ENCODE measurements at regions not wholly inside any gene's neighbourhood (a gene's known extent, or its start where the extent isn't known, plus 50 kb on each side); places are given as distances from the start of the nearest gene placed in this dataset.
"Not testable (repeated sequence)": the region's sequence is repeated elsewhere in the genome, so short reads cannot be mapped to it uniquely, and the experiment has no call there.

DNA sequence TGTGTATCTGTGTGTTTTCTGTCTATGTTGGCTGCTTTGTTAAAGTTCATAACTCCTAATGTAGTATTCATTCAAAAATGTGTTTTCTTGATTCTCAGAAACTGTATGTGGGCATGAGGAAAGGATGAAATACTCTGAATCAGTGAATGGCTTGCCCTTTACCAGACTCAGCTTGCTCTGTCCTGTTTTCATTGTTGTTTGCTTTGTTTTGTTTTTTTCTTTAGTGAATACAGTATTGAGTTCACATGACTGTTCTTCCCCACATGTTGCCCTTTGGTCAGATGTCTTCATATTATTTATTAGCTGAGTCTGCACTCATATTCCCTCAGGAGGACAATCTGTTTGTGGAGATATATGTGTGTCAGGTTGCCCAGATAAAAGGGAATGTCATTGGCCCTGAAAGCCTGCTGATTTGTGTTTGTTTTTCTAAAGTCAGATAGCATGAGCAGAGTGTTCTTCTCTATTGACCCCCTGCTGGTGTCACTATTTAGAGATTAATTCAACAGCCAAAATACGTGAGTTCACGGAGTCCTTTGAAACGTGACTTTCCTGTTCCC lies 1184.4 kb downstream of the RPA4 start:
- no peak for DNase-seq

DNA sequence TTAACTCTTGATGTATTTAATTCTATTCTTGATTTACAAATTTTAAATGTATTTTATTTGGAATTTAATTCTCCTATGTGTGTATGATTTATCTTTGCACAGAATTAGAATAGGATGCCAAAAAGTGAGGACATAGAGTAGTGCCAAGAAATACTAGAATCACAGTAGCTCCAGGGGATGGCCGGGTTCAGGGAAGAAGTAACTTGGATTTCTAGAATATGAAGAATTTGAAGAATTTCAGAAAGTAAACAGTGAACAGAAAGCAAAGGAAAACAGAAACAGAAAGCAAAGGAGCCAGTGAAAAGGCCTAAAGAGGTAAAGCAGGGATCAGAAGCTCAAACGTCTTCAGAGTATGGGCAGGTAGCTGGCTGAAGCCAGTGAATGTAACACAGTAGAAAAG lies 1187.6 kb downstream of the RPA4 start:
- DNase-seq, result no peak

DNA sequence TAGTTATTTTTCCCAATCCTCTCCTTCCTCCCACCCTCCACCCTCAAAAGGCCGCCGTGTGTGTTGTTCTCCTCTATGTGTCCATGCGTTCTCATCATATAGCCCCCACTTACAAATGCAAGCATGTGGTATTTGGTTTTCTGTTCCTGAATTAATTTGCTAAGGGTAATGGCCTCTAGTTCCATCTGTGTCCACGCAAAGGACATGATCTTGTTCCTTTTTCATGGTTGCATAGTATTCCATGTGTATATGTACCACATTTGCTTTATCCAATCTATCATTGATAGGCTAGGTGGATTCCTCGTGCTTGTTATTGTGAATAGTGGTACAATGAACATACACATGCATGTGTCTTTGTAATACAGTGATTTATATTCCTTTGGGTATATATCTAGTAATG lies 1193.7 kb downstream of the RPA4 start:
- DNase-seq, result no peak

DNA sequence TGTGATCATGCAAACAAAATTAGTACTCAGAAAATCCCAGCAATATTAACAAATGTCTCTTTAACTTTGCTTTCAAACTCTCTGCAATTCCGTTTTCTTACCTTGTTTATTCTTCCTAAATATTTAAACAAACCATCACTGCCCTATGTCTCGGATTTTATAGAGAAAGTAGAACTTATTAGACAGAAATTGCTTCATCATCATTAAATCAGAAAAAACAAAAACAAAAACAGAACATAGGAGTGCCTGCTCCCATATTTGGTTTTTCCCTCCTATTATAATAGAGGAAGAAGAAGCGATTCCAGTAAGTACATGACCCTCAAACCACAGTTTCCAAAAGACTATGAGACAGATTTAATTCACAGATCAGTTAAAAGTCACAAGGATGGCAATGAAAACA lies 1228.0 kb downstream of the RPA4 start:
- no peak for DNase-seq

DNA sequence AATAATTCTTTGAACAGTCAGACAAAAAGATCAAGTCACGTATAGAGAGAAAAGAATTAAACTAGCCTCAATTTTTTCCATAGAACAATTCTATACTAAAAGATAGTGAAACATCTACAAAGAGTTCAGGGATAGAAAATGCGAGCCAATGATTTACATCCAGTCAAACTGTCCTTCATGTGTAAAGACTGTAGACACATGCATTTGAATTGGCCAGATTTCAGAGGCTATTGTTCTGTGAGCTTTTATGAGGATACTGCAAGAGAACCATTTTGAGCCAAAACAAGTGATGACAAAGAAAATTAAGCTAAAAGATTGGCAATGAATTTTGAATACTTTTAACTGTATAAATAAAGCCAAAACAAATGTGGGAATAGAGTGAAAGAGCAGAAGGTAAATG lies 1230.3 kb downstream of the RPA4 start:
- no peak for DNase-seq

DNA sequence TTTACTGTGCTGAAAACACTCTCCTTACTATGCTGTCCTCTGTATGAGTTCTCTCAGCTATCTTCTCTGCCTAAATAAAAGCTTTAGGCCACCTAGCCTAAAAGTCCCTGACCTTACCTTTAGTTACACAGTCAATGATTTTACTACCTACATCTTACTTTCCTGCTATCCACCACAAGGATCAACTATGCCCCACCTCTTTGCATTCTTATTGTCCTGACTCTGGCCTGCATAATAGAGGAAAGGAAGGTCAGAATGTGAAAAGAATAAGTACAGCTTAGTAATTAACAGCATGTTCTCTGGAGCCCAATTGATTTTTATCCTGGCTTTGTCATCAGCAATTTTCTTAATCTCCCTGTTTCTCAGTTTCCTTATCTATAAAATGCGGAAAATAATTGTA lies 1257.8 kb downstream of the RPA4 start:
- no peak for DNase-seq

DNA sequence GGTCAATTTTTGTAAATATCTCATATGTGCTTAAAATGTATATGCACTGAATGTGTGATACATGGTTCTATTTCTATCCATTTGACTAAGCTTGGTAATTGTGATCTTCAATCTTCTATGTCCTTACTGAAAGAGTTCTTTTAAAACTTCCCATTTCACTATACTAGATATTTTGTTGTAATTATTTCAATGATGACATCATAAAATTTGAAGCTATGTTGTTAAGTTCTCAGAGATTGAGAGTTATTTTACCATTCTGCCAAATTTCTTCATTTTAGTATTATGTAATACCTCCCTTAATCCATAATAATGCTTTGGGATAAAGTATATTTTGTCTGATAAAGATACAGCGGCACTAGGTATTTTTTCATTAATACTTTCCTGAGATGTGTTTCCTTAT lies 1307.3 kb downstream of the RPA4 start:
- no peak for DNase-seq

DNA sequence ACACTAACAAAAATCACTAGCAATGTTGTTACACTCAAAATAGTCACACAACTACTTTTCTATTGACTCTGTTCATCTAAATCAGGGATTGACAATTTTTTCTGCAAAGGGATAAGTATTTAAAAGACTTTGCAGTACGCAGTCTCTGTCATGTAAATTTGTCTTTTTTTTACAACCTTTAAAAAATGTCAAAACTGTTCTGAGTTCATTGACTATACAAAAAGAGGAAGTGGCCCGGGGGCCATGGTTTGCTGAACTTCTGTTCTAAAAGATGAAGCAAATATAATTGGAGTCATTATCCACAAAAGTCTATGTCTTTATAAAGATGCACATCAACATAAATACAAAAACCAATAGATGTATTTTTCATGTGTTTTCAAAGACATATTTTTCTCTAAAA lies 1310.3 kb downstream of the RPA4 start:
- no peak for DNase-seq

DNA sequence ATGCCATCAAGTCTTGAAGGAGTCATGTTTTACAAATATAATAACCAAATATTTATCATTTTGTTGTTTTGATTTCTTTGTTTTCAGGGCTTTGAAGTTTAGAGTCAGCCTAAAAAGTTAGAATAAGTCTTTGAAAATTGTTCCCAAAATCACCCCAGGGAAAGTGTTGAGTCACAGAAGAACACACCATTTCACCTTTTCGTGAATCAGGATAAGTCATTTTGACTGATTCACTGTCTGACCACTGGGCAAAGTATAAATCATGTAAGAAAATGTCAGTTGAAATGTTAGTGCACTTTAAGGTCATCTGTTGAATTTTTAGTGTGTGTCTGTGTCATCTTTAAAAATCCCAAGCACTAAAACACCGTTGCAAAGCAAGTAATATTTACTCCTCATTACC lies 1320.1 kb downstream of the RPA4 start:
- DNase-seq, result no peak

DNA sequence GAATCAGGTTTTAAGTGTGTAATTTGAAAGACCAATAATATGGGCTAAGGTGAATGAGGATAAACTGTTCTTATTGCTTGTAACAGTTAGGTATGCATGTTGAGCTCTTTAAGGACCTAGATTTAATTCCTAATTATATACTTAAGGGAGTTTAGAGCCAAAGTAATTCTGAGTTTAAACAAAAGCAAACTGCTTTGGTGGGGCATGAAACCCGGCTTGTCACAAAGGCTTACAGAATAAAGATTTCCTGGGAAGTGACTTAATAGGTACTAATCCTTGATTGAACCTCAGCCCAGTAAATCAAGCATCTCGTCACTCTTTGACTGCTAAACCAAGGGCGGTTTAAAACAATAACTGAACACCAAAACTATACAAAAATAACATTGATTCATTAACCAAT lies 1324.2 kb downstream of the RPA4 start:
- DNase-seq, result no peak

DNA sequence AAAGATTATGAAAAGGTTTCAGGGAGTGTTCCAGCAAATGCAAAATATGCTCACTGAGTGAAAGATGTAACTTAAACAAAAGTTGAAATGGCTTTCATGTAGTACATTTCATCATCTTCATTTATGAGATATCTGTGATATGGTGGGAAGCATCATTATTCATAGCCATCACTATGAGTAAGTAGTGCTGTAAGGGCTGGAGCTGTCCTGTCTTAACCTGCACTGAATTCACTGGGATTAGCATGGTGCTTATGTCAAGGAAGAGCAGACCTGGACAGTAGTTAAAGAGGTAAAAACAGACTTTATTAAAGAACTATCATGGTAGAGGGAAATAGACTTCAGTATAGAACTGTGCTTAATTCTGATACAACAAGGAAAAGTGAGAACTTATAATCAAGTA lies 1347.3 kb downstream of the RPA4 start:
- DNase-seq, result no peak

DNA sequence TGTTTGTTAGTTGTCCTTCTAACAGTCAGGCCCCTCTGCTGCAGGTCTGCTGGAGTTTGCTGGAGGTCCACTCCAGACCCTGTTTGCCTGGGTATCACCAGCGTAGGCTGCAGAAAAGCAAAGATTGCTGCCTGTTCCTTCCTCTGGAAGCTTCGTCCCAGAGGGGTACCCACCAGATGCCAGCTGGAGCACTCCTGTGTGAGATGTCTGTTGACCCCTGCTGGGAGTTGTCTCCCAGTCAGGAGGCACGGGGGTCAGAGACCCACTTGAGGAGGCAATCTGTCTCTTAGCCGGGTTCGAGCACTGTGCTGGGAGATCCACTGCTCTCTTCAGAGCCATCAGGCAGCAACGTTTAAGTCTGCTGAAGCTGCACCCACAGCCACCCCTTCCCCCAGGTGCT lies 1356.4 kb downstream of the RPA4 start:
- DNase-seq, result not testable (repeated sequence)

DNA sequence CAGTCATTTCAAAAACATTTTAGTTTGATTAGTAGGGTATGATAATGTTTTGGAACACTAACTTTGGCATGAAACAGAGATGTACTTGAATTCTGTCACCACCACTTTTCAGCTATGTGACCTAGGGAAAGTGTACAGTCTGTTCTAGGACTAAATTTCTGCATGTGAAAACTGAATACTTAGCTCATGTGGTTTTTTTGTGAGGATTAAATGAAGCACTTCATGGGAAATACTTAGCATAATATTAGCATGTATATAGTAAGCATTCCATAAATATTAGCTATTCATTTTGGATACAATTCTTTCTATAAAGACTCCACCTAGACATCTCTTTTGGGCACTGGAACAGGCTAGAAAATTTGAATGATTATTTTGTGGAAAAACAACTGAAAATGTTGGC lies 1379.4 kb downstream of the RPA4 start:
- DNase-seq, result no peak

DNA sequence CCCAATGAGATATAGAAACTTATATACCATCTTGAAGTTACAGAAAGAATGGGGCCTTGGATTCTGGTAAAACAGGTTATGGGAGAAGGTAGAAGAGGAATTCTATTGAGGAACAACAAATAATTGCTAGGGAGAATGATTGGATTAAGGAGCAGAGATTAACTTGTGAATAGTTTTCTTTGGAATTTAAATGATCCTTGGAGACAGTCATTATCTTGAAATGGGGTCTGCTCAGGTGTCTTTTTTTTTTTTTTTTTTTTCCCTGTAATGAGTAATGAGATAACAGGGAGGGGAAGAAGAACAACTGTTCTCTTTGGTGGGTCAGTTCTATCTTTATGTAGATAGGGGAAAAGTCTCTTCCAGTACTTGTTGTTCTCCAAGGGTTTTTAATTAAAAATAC lies 1406.0 kb downstream of the RPA4 start:
- no peak for DNase-seq

DNA sequence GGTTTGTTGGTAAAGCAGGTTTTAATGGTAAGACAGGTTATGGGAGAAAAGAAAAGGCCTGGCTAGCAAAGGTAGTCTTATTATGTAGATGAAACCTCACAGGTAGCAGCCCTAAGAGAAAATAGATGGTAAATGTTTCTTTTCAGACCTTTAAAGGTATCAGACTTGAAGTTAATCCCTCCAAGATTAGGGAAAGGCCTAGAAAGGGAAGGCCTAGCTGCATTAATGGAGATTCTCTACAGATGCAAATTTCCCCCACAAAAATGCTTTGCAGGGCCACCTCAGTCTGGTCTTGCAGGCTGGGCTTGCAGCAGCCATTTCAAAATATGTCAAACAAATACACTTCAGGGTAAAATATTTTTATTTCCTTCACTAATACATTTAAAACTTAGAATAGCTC lies 1410.6 kb downstream of the RPA4 start:
- DNase-seq, result no peak

DNA sequence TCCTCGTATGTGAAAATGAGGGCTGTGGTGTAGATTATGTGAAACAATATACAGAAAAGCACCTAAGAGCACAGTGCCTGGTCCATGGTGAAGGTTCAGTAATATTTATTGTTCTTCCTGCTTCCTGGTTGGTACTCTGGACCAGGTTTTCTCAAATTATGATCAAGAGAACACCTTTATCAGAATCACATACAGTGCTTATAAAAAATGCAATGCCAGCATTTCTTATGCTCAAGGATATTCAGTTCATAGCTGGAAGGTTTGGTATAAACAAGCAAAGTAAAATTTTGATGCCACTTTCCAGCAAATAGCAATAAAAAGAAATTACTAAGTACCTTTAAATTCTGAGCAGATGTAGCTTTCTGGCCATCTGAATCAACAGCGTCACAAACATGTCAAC lies 1412.4 kb downstream of the RPA4 start:
- no peak for DNase-seq

DNA sequence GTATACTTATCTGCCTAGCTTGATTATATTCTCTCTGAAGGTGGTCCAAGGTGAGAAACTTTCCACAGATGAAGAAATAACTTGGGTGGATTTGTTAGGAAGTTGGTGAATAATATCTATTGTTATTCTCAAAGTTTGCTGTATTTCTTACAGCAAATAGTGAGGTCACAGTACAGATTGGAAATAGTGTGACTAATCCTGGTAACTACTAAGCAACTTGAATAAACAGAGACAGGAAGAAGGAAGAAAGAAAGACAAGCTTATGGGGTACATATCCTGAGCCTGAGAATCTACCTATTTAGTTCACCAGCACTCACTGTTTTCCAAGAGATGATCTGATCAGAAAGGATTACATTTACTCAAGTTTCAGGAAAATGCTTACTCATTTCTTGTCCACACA lies 1416.1 kb downstream of the RPA4 start:
- DNase-seq, result no peak

DNA sequence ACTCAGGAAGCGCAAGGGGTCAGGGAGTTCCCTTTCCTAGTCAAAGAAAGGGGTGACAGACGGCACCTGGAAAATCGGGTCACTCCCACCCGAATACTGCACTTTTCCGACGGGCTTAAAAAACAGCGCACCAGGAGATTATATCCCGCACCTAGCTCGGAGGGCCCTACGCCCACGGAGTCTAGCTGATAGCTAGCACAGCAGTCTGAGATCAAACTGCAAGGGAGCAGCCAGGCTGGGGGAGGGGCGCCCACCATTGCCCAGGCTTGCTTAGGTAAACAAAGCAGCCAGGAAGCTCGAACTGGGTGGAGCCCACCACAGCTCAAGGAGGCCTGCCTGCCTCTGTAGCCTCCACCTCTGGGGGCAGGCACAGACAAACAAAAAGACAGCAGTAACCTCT lies 1416.8 kb downstream of the RPA4 start:
- DNase-seq, result not testable (repeated sequence)

DNA sequence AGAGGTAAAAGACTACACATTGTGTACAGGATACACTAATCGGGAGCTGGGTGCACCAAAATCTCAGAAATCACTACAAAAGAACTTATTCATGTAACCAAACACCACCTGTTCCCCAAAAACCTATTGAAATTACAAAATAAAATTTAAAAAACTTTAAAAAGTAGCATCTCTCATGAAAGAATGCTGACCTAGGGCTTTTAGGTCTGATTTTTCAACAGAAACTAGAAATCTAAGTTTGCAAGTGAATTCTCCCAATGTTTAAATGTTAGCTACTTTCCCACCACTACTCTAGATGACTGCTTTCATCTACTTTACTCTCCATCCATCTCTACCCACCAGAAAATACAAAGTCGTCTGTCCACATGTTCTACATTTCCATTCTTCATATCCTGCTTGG lies 1447.7 kb downstream of the RPA4 start:
- no peak for DNase-seq

DNA sequence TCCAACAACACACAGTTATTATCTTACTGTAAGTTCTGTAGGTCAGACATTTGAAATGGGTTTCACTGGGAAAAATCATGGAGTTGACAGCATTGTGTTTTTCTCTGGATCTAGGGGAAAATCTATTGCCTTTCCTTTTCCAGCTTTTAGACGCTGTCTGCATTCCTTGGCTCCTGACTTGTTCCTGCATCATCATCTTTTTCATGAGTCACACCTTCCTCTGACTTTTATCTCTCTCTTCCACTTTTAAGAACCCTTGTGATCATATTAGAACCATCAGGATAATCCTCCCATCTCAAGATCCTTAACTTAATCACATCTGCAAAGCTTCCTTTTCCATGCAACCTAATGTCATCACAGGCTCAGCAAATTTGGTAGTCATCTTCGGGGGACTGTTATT lies 1454.8 kb downstream of the RPA4 start:
- DNase-seq, result no peak

DNA sequence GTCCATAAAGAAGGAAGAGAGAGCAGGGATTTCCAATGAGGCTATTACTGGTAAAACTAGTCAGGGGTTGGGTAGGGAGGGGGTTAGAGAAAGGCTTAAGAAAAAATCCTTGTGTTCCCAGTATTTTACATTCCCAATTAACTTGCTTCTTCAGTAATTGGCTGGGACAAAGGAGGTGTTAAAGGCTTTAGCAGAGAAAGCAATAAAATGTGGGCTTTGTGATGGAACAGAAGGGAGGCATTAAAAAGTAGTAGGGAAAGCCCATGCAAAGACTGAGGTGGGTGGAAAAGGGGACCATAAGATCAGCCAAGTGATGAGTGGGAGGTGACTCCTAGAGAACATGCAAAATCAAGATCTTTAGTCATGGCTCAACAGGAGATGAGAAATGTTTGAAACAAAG lies 1467.2 kb downstream of the RPA4 start:
- DNase-seq, result no peak

DNA sequence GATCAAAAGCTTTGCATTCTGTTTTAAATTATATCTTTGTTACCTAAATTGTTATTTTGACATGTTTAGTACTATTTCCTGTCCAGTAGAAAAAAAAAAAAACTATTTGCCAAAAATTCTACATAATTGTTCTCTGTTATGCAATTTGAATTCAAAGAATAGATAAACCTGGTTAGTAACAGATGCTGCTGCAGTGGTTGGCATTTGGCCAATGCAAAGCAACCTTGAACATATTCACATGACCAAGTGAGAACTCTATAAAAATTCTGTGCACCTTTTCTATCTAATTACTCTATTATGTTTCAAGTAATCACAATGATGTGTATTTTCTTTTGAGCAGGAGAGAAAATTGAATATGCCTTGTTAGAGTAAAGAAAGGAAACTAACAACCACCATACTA lies 1473.4 kb downstream of the RPA4 start:
- DNase-seq, result peak; percentile 40

DNA sequence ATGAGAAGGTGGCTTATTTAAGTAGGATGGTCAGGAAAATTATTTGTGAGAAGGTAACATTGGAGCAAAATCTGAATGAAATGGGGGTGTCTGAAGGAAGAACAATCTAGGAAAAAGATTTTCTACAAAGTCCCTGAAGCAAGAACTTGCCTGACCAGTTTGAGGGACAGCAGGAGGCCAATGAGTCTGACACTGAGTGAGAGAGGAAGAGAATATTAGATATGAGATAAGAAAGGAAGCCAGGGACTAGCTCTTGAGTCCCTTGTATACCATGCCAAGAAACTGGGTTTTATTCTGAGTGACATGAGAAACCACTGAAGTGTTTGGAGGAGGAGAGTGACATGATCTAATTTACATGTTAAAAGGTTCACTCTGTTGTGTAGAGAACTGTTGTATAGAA lies 1478.9 kb downstream of the RPA4 start:
- no peak for DNase-seq

DNA sequence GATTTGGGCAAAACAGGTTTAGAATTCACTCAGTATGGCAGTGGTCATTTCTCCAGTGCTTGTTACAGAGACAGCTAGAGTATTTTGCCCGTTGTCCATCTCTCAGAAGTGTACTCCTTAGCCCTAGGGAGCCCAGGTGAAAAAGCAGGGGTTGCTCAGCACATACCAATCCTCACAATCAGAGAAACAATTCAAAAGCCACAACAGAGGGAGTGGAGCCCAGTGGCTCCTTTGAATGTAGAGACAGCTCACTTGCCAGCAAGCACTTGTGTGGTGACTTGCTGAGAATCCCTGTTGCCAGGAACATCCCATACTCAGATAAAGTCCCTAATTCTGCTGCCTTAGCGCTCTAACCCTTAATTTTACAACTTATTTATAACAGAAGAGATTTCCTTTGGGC lies 1488.3 kb downstream of the RPA4 start:
- no peak for DNase-seq

DNA sequence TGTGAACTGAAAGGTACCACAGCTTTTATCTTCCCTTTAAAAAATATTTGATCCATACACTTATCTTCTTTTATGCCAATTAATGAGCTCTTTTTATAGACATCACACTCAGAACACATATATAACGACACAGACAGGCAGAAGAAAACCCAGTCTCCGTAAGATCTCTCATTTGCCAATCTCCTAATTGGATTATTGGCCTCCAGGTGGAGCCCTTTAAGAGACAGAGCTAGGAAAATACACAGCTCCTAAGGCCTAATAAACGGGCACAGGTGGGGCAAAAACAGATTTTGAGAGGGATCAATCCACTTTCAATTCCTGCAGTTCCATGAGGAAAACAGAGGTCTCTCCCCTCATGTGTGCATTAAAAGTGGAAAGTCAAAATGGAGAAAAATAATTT lies 1495.4 kb downstream of the RPA4 start:
- no peak for DNase-seq

DNA sequence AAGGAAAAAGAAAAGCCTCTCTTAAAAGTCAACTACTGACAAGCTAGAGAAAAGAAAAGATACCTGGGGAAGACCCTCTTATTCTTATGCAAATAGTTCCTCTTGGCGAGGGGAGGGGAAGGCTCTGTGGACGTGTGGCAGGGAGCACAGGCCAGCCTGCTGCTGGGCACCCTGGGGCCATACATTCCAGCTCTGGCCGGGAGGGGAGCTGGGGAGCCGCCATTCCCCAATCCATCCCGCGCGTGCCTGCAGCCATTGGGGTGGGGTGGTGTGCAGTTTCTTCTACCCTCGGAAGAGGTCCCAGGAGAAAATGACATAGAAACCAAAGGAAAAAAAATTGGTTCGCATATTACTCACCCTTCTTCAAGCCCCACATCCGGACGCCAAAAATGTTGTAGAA lies 1496.4 kb downstream of the RPA4 start:
- DNase-seq, result no peak
